H9 (cell line): ENCODE measurements at regions not wholly inside any gene's neighbourhood (a gene's known extent, or its start where the extent isn't known, plus 50 kb on each side); places are given as distances from the start of the nearest gene placed in this dataset.

Experiments
- DNase-seq: peaks from one replicate; pipeline ENCODE4 v3.0.0-alpha.2; 2017
- H2AFZ ChIP-seq: one replicate; pipeline ENCODE4 v1.6.1; 2013; ENCODE audit warnings: mild to moderate bottlenecking, low read length, control low read depth, moderate library complexity
- H2AK5ac ChIP-seq: 2 replicates; pipeline ENCODE4 v1.6.1; 2013; ENCODE audit warnings: low read length, control low read depth, mixed read lengths; ENCODE audit not compliant: insufficient read length
- H2BK120ac ChIP-seq: one replicate; pipeline ENCODE4 v1.6.1; 2013; ENCODE audit warnings: low read depth, mild to moderate bottlenecking, low read length, control low read depth, inconsistent platforms; ENCODE audit not compliant: poor library complexity, severe bottlenecking
- H2BK12ac ChIP-seq: 2 replicates; pipeline ENCODE4 v1.6.1; 2013; ENCODE audit warnings: low read length, control low read depth, mixed read lengths, low read depth; ENCODE audit not compliant: insufficient read length
- H2BK15ac ChIP-seq: 2 replicates; pipeline ENCODE4 v1.6.1; 2013; ENCODE audit warnings: low read depth, low read length, control low read depth
- H2BK20ac ChIP-seq: one replicate; pipeline ENCODE4 v1.6.1; 2013; ENCODE audit warnings: low read depth, mild to moderate bottlenecking, low read length, control low read depth, inconsistent platforms; ENCODE audit not compliant: poor library complexity, severe bottlenecking
- H2BK5ac ChIP-seq: 2 replicates; pipeline ENCODE4 v1.6.1; 2013; ENCODE audit warnings: low read length, control low read depth, mixed read lengths; ENCODE audit not compliant: insufficient read length
- H3K14ac ChIP-seq: 2 replicates; pipeline ENCODE4 v1.6.1; 2013; ENCODE audit warnings: low read length, control low read depth; ENCODE audit not compliant: insufficient read depth
- H3K18ac ChIP-seq: 2 replicates; pipeline ENCODE4 v1.6.1; 2013; ENCODE audit warnings: low read depth, mild to moderate bottlenecking, mixed read lengths, low read length, control low read depth; ENCODE audit not compliant: insufficient read length
- H3K23ac ChIP-seq: 2 replicates; pipeline ENCODE4 v1.6.1; 2013; ENCODE audit warnings: low read length, control low read depth, mixed read lengths, low read depth; ENCODE audit not compliant: insufficient read length
- H3K23me2 ChIP-seq: 2 replicates; pipeline ENCODE4 v1.6.1; 2013; ENCODE audit warnings: low read depth, mild to moderate bottlenecking, mixed read lengths, low read length, control low read depth; ENCODE audit not compliant: insufficient read length, poor library complexity, severe bottlenecking
- H3K27ac ChIP-seq: 2 replicates; pipeline ENCODE4 v1.5.1; 2013; ENCODE audit warnings: low read length, control low read depth, mixed read lengths, low read depth; ENCODE audit not compliant: insufficient read length
- H3K27me3 ChIP-seq: 2 replicates; pipeline ENCODE4 v1.6.1; 2013; ENCODE audit warnings: low read length, control low read depth, inconsistent platforms; ENCODE audit not compliant: insufficient read depth
- H3K4ac ChIP-seq: 2 replicates; pipeline ENCODE4 v1.6.1; 2013; ENCODE audit warnings: low read depth, mild to moderate bottlenecking, control low read depth, inconsistent platforms, low read length, moderate library complexity
- H3K4me1 ChIP-seq: 2 replicates; pipeline ENCODE4 v1.6.1; 2013; ENCODE audit warnings: low read length, control low read depth, inconsistent platforms; ENCODE audit not compliant: insufficient read depth
- H3K4me2 ChIP-seq: 2 replicates; pipeline ENCODE4 v1.6.1; 2013; ENCODE audit warnings: low read length, control low read depth, mixed read lengths; ENCODE audit not compliant: insufficient read length, insufficient read depth
- H3K56ac ChIP-seq: 2 replicates; pipeline ENCODE4 v1.6.1; 2013; ENCODE audit warnings: low read depth, mild to moderate bottlenecking, mixed read lengths, low read length, control low read depth; ENCODE audit not compliant: insufficient read length
- H3K79me1 ChIP-seq: 2 replicates; pipeline ENCODE4 v1.6.1; 2013; ENCODE audit warnings: low read depth, mild to moderate bottlenecking, moderate library complexity, low read length, control low read depth, inconsistent platforms; ENCODE audit not compliant: insufficient read depth, poor library complexity, severe bottlenecking
- H3K79me2 ChIP-seq: 2 replicates; pipeline ENCODE4 v1.6.1; 2013; ENCODE audit warnings: low read length, control low read depth, inconsistent platforms; ENCODE audit not compliant: insufficient read depth
- H3K9ac ChIP-seq: 2 replicates; pipeline ENCODE4 v1.6.1; 2013; ENCODE audit warnings: low read length, control low read depth, mixed read lengths; ENCODE audit not compliant: insufficient read length; ENCODE audit errors: extremely low read depth
- H3K9me3 ChIP-seq: one replicate; pipeline ENCODE4 v1.6.1; 2013; ENCODE audit warnings: low read depth, low read length, inconsistent platforms; ENCODE audit not compliant: control insufficient read depth
- H3T11ph ChIP-seq: one replicate; pipeline ENCODE4 v1.6.1; 2013; ENCODE audit warnings: mild to moderate bottlenecking, low read length, control low read depth, inconsistent platforms
- H4K20me1 ChIP-seq: one replicate; pipeline ENCODE4 v1.6.1; 2013; ENCODE audit not compliant: control insufficient read depth, insufficient read length, insufficient read depth
- H4K5ac ChIP-seq: 2 replicates; pipeline ENCODE4 v1.6.1; 2013; ENCODE audit warnings: low read depth, mild to moderate bottlenecking, mixed read lengths, low read length, control low read depth; ENCODE audit not compliant: insufficient read length
- H4K8ac ChIP-seq: replicated peaks from 2 replicates; pipeline ENCODE4 v1.6.1; 2013; ENCODE audit warnings: low read length, control low read depth, mixed read lengths, low read depth; ENCODE audit not compliant: insufficient read length
- H4K91ac ChIP-seq: 2 replicates; pipeline ENCODE4 v1.6.1; 2013; ENCODE audit warnings: low read depth, mild to moderate bottlenecking, moderate library complexity, mixed read lengths, low read length, control low read depth; ENCODE audit not compliant: insufficient read length
- H3K27ac Mint-ChIP-seq, 3 experiments: 2 replicates in 2 of 3; 3 replicates in 1 of 3; pipeline ENCODE4 v1.8.0; 2020 to 2021; ENCODE audit warnings: mixed read lengths in 3 of 3, mild to moderate bottlenecking in 1 of 3, moderate library complexity in 1 of 3
- H3K27me3 Mint-ChIP-seq: 2 replicates; pipeline ENCODE4 v1.8.0; 2021; ENCODE audit warnings: low read depth, mild to moderate bottlenecking, moderate library complexity, mixed read lengths
- H3K36me3 Mint-ChIP-seq, 3 experiments: 2 replicates in 2 of 3; 3 replicates in 1 of 3; pipeline ENCODE4 v1.8.0; 2020 to 2021; ENCODE audit warnings: low read depth in 3 of 3, mixed read lengths in 3 of 3; ENCODE audit not compliant: insufficient read depth in 1 of 3
- H3K4me1 Mint-ChIP-seq, 2 experiments: 2 replicates each; pipeline ENCODE4 v1.8.0; 2020; ENCODE audit warnings: mixed read lengths in 2 of 2
- H3K4me3 Mint-ChIP-seq, 2 experiments: 2 replicates in 1 of 2; 3 replicates in 1 of 2; pipeline ENCODE4 v1.8.0; 2020 to 2021; ENCODE audit warnings: mild to moderate bottlenecking in 2 of 2, mixed read lengths in 2 of 2, moderate library complexity in 1 of 2
- H3K9me3 Mint-ChIP-seq, 2 experiments: 2 replicates in 1 of 2; 3 replicates in 1 of 2; pipeline ENCODE4 v1.8.0; 2020; ENCODE audit warnings: mild to moderate bottlenecking in 2 of 2, mixed read lengths in 2 of 2, moderate library complexity in 1 of 2
- WGBS: extraction: QIAGEN DNeasy Blood & Tissue Kit; methylation state at CpG from one replicate; pipeline ENCODE4 v1.1.7; 2013; ENCODE audit warnings: missing lambda C conversion rate, low lambda C conversion rate, mixed read lengths; ENCODE audit not compliant: insufficient read length; ENCODE audit errors: extremely low coverage; 5-methylcytosine and 5-hydroxymethylcytosine counted together
- TF ChIP-seq, protein P1 (sequence below): fragments of 200-600 bp; sonication (generic); conservative IDR thresholded peaks from 3 replicates; pipeline ENCODE4 v1.8.0; 2021; ENCODE audit warnings: antibody characterized with exemption, mild to moderate bottlenecking

DNA sequence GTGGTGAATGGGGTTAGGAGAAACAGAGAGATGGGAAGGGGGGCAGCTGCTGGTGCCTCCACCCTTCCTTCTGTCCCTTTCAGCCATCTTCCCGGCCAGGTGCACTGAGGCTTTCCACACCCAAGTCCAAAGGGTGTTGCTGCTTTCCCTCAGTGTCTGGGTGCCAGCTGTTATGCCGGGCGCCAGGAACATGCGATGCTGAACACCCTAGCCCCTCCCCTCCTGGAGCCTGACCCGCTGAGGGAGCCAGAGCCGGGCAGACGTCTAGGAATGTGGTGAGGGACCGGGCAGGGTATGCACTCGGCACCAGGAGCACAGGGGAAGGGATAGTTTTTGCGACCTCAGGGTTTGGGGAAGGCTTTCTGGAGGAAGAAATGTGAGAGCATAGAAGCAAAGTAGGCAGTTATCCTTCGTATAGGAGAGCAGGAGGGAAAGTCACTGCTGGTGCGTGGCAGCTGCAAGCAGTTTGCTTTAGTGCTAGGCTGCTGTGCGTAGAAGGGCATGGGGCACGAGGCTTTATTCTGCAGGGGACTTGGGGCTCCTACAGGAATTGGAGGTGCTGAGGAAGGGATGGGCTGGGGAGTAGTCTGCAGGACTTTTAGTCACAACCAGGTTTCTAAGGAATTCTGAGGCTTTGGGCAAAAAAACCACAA, 147.7 kb downstream of the TSN start:
- Mint-ChIP-seq H3K9me3 (no peaks in the 10 kb centered on the region), H3K27me3 (peaks cover 15% of the 10 kb centered on the region), H3K27ac (no peak overlapping the region), H3K4me3 (no peak overlapping the region), H3K4me1 (peaks cover 3 to 4% of the 10 kb centered on the region in 2 experiments; a peak in 1 of 4 replicates), H3K36me3 (no peaks in the 10 kb centered on the region)
- Histone ChIP-seq H3K23me2 (no peaks in the 10 kb centered on the region), H2AK5ac (no peak overlapping the region), H3K4ac (no peak overlapping the region), H2BK15ac (no peak overlapping the region), H2AFZ (no peak overlapping the region), H3K14ac (no peak overlapping the region), H2BK120ac (no peak overlapping the region), H3K79me1 (no peaks in the 10 kb centered on the region), H4K91ac (no peak overlapping the region), H3K27me3 (no peaks in the 10 kb centered on the region), H2BK5ac (no peak overlapping the region), H2BK20ac (no peak overlapping the region), H4K8ac (no peak overlapping the region), H4K20me1 (no peaks in the 10 kb centered on the region), H3K27ac (no peak overlapping the region), H3K4me1 (no peaks in the 10 kb centered on the region), H3K18ac (no peak overlapping the region), H2BK12ac (no peak overlapping the region), H3K56ac (no peak overlapping the region), H3T11ph (no peak overlapping the region), H3K9me3 (no peaks in the 10 kb centered on the region), H3K4me2 (no peak overlapping the region), H3K9ac (no peak overlapping the region), H3K23ac (no peak overlapping the region), H4K5ac (no peak overlapping the region), H3K79me2 (no peaks in the 10 kb centered on the region)
- WGBS, result no CpG with 5 or more reads among the region's 14 CpGs
- TF ChIP-seq, protein P1, sequence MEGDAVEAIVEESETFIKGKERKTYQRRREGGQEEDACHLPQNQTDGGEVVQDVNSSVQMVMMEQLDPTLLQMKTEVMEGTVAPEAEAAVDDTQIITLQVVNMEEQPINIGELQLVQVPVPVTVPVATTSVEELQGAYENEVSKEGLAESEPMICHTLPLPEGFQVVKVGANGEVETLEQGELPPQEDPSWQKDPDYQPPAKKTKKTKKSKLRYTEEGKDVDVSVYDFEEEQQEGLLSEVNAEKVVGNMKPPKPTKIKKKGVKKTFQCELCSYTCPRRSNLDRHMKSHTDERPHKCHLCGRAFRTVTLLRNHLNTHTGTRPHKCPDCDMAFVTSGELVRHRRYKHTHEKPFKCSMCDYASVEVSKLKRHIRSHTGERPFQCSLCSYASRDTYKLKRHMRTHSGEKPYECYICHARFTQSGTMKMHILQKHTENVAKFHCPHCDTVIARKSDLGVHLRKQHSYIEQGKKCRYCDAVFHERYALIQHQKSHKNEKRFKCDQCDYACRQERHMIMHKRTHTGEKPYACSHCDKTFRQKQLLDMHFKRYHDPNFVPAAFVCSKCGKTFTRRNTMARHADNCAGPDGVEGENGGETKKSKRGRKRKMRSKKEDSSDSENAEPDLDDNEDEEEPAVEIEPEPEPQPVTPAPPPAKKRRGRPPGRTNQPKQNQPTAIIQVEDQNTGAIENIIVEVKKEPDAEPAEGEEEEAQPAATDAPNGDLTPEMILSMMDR, result no peak
- DNase-seq, result no peak
